HG02759 (cell line): ENCODE measurements at regions not wholly inside any gene's neighbourhood (a gene's known extent, or its start where the extent isn't known, plus 50 kb on each side); places are given as distances from the start of the nearest gene placed in this dataset.
"Not testable (repeated sequence)": the region's sequence is repeated elsewhere in the genome, so short reads cannot be mapped to it uniquely, and the experiment has no call there.

ENCODE experiments used
- ATAC-seq: cut with Tn5 transposase; IDR thresholded peaks from one replicate; pipeline ENCODE4 v1.9.1; 2021; ENCODE audit warnings: mild to moderate bottlenecking, moderate library complexity; ENCODE audit not compliant: unreplicated experiment

GRCh38 chr6:105562027-105562426, 159.1 kb upstream of the PREP start:
- no peak for ATAC-seq

- no peak for ATAC-seq
These were observed 158.6 kb upstream of the PREP start for GRCh38 chr6:105561486-105561885.

GRCh38 chr6:105560611-105561066, 157.8 kb upstream of the PREP start:
- ATAC-seq: peak; percentile 89

GRCh38 chr6:105557291-105557690, 154.4 kb upstream of the PREP start:
- no peak for ATAC-seq

GRCh38 chr6:105553171-105553570, 150.3 kb upstream of the PREP start:
- no peak for ATAC-seq

GRCh38 chr6:105550955-105551620, 148.2 kb upstream of the PREP start:
- ATAC-seq: no peak

- ATAC-seq: no peak
These were observed 143.9 kb upstream of the PREP start for GRCh38 chr6:105546754-105547153.

- ATAC-seq: no peak
These were observed 143.3 kb upstream of the PREP start for GRCh38 chr6:105545947-105546731.

- ATAC-seq: no peak
These were observed 142.5 kb upstream of the PREP start for GRCh38 chr6:105545228-105545920.

- ATAC-seq: no peak
These were observed 137.0 kb upstream of the PREP start for GRCh38 chr6:105539911-105540310.

GRCh38 chr6:105537981-105538578, 135.2 kb upstream of the PREP start:
- no peak for ATAC-seq

GRCh38 chr6:105536961-105537360, 134.1 kb upstream of the PREP start:
- ATAC-seq: no peak

- ATAC-seq: no peak
These were observed 130.4 kb upstream of the PREP start for GRCh38 chr6:105533301-105533700.

GRCh38 chr6:105526225-105526872, 123.5 kb upstream of the PREP start:
- no peak for ATAC-seq

- ATAC-seq: no peak
These were observed 119.9 kb upstream of the PREP start for GRCh38 chr6:105522626-105523322.

- no peak for ATAC-seq
These were observed 117.1 kb upstream of the PREP start for GRCh38 chr6:105519954-105520353.

- ATAC-seq: not testable (repeated sequence)
These were observed 116.1 kb upstream of the PREP start for GRCh38 chr6:105518993-105519392.

GRCh38 chr6:105515054-105515453, 112.2 kb upstream of the PREP start:
- no peak for ATAC-seq

- no peak for ATAC-seq
These were observed 111.4 kb upstream of the PREP start for GRCh38 chr6:105514306-105514705.

GRCh38 chr6:105511639-105512038, 108.8 kb upstream of the PREP start:
- no peak for ATAC-seq
